ENCODE measurements at regions not wholly inside any gene's neighbourhood (a gene's known extent, or its start where the extent isn't known, plus 50 kb on each side); places are given as distances from the start of the nearest gene placed in this dataset.
A peak's percentile ranks its signal among the peaks of the same experiment; 100 is the strongest.

DNA sequence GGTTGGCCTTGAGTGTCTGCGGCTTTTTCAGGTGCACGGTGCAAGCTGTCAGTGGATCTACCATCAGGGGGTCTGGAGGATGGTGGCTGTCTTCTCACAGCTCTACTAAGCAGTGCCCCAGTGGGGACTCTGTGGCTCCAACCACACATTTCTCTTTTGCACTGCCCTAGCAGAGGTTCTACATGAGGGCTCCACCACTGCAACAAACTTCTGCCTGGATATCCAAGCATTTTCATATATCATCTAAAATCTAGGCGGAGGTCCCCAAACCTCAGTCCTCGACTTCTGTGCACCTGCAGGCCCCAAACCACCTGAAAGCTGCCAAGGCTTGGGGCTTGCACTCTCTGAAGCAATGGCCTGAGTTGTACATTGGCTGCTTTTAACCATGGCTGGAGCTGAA lies 601.5 kb downstream of the MTRR start:
- no peak for DNase-seq

DNA sequence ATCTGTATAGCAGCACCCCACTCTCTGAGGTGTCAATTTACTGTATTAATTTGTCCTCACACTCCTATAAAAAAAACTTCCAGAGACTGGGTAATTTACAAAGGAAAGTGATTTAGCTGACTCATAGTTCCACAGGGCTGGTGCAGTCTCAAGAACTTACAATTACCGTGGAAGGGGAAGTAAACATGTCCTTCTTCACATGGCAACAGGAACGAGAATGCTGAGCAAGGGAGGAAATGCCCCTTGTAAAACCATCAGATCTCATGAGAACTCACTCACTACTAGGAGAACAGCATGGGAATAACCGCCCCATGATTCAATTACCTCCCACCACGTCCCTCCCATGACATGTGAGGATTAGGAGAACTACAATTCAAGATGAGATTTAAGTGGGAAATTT lies 602.6 kb downstream of the MTRR start:
- DNase-seq = no peak

DNA sequence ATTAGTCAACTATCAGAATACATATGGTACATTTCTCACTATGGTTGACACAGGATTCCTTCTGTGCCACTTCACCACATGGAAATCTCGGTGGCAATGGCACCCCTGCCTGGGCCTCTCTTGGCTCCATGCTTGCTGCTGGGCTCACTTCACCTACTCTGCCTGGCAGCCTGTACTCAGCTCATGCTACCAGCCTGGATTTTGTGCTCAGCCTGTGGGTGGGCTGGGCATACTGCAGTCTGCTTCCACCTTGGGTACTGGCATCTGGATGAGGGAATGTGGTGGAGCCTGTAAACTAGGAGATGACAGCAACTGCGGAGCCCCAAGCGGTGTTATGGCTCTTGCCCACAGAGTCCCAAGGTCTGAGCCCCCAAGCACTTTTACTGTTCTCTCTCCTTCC lies 604.1 kb downstream of the MTRR start:
- no peak for DNase-seq

DNA sequence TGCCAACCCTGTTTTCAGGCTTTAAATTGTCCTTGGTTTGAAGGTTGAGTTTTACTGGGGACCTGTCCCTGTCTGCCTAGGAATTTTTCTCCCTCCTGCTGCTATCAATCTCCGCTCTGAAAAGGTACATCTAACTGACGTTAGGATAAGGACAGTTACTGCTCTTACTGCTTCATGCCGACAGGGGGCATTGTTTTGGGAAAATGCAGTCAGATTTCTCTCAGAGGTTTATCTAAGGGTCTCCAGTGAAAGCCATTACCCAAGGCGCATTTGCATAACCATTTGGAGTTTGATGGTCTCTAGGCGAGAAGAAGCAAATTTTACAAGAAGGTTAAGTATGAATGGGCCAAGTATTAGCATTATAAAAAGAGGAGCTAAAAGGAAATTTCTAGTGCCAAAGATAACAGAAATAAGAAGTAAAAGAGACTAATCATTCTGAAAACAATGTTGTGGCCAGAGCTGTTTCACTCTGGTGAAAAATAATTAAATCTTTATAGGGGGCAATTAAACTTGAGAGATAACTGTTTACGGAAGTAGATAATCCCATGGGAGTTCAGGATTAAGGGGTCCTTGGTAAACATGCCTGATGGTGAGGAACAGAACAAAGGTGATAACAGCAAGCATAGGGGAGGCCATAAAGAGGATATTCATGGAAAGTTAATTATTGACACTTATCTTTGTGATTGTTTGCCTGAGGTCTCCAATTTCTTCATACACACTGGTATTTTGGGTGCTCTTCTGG lies 605.0 kb downstream of the MTRR start:
- no peak for DNase-seq

DNA sequence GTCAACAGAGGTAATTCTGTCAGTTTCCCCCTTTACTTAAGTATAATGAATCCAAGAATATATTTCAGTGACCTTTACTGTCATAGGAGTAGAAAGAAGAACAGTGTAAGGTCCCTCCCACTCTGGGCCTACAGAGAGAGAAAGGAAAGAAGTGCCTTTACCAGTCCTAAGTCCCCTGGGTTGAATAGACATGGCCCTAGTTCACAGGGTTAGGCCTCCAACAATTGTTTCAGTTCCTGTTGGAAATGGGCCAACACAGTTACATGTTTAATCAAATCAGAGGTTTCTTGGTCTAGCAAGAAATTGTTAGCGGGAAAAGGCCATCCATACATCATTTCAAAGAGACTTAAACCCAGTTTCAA lies 605.6 kb downstream of the MTRR start:
- DNase-seq = no peak

DNA sequence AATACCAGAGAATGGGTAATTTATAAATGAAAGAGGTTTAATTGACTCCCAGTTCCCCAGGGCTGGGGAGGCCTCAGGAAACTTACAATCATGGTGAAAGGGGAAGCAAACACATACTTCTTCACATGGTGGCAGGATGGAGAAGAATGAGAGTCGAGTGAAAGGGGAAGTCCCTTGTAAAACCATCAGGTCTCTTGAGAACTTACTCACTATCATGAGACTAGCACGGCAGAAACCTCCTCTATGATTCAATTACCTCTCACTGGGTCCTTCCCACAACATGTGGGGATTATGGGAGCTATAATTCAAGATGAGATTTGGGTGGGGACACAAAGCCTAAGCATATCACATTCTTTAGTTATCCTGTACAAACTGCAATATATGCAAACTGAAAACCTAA lies 609.4 kb downstream of the MTRR start:
- no peak for DNase-seq

DNA sequence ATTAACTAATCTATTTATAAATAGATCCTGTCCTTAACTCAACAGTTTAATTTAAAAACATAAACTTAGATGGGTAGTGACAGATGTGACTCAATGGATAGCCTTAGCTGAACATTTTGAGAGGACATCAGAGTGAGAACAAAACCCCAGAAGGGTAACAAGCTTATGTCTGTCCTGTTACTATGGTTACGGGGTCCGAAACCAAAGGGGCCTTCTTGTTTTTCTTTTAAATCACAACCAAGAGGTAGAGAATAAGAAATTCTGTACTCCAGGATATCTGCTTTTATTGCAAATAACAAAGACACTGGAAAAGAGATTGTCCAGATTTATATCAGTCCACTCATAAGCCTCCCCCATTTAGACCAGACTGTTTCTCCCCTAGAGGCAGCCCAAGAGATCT lies 612.1 kb downstream of the MTRR start:
- no peak for DNase-seq

DNA sequence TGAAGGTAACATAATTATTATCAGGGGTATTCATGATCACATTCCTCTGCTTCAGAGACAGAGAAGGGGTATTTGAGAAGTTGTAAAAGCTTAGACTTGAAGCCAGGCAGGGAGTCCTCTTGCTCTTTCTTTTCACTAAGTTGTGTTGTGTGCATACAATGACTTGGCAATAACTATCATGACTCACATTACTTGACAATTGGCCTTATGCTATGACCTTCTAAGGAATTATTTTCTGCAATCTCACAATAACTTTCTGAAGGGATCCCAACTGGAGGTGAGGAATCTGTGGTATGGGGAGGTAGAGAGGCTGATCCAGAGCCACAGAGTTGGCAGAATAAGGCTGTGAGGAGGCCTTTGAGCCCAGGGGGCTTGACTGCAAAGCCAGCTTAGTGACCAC lies 622.3 kb downstream of the MTRR start:
- no peak for DNase-seq

DNA sequence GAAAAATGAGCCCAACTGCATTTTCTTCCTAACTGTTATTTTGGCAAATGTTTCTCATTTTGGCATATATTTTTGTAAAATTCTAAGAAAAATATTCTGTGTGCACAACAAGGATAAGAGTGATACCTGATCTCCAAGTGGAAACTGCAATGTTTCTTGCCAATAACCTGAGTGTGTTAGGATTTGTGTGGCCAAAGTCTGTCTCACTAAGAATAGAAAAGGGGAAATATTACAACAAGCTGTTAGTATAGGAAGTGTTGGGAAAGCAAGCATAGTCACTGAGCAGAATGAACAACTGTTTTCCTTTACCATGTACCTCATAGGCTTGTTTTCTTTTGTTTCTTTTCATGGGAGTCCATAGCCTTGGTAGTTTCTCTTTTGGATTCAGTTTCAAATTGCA lies 624.2 kb downstream of the MTRR start:
- DNase-seq = peak; percentile 8 to 15

DNA sequence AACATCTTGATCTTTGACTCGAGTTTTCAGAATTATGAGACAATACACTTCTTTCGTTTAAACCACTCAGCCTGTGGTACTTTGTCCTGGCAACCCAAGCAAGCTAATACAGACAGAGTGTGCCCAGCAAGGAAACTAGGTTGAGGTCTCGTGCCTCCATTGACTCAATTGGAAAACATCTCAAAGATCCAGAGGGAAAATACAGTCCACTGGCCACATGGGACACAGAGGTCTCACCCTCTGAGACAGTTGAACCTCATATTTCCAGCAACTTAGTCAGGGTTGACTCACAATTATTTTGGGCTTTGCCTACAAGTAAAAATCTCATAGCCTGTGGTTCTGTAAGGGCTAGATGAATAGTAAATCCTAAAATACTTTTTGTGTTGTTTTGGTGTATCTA lies 631.5 kb downstream of the MTRR start:
- no peak for DNase-seq

DNA sequence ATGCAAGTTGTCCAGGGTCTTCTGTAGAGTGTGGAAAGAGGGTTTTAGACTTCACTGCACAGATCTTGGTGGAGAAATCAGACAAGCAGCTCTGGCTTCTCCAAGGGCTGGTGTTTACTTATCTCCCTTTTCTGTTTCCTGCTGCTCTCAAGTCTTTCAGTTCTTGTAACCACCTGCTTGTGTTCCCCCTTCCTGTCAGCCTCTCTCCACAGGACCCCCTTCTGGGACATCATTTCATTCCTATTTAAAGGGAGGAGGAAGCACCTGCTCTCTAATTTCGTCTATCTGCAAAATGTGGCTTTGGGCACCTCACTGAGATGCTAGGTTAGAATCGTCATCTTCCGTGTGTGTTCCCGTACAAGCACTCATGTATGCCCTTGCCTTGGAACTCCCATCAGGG lies 636.2 kb downstream of the MTRR start:
- no peak for DNase-seq

DNA sequence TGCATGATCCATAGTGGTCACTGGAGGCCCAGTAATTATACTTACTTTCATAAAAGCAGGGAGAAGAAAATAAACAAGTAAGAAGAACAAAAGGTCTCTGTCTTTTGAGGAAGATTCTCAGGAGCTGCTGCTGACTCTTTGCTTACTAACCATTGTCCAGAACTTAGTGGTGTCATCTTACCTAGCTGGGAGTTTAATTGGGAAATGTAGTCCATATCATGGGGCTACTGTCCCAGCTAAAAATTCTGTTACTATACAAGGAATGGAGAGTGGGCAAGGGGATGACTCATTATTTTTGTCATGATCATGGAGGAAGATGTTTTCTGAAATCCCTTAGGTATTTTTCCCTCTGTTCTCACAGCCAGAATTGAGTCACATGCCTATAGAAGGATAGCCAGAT lies 639.3 kb downstream of the MTRR start:
- no peak for DNase-seq

DNA sequence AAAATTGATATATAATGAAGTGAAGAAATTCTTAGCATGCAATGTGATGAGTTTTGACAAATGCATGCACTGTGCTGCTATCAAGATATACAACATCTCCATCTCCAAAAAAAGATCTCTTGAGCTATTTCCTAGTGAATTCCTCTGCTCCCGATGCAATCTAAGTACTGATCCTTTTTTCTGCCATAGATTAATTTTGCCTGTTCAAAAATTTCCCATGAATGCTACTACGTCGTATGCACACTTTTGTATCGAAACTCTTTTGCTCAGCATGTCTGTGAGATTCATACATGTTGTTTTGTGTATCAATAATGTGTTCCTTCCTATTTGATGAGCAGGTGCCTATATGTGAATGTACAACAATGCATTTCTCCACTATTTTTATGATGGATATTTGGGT lies 647.4 kb downstream of the MTRR start:
- DNase-seq = no peak

DNA sequence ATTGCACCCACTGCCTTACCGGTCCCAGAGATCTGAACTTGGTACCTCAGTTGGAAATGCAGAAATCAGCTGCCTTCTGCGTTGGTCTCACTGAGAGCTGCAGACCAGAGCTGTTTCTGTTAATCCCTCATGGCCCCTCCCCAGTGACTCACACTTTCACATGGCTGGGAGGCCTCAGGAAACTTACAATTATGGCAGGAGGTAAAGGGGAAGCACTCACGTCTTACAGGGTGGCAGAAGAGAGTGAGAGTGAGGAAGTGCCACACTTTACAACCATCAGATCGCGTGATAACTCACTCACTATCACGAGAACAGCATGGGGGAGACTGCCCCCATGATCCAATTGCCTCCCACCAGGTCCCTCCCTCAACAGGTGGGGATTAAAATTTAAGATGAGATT lies 648.5 kb downstream of the MTRR start:
- DNase-seq = no peak

DNA sequence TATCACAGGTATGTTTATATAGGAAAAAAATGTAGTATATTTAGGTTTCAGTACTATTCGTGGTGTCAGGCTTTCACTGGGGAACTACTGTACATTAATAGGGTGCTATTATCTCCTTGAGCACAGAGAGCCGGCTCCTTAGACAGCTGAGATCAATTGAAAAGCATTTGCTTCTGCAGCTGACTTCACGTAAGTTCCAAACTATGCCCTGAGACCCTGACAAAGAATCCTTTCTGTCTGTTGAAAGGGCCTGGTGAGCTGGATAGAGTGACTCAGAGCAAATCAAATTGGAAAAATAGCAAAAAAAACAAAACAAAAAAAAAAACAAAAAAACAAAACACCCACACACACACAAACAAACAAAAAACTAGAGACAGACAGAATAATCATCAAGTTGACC lies 652.0 kb downstream of the MTRR start:
- no peak for DNase-seq

DNA sequence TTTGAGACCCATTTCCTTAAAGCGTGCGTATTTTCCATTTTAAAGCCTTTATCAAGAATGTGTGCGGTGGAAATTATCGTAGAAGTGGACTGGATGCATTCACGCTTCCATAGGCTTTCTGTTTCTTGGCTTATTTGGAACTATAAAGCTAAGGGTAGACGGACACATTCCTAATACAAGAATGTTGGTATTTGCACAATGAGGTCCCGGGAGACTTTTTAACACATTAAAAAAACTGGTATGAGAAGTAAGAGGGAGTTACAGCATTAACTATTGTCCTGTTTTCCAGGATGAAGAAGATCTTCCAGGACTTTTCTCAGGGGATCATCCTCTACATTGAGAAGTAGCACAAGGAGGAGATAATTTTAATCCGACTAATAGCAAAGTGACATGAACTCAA lies 653.0 kb downstream of the MTRR start:
- DNase-seq = no peak

DNA sequence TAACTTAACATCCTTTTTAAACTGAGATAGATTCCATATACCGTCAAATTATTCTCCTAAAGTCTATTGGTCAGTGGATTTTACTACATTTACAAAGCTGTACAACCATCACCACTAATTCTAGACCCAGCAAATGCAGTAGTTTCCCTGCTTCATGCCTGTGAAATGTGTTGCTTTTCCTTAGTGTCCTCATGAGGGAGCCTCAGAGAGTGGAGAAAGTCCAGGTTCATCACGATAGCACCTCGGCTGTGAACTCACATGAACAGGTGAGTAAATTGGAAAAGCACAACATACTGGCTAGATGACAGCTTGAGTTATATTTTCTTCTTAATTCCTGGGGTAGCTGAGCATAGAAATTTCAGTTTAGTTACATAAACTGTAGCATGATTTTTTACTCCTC lies 653.7 kb downstream of the MTRR start:
- DNase-seq = no peak

DNA sequence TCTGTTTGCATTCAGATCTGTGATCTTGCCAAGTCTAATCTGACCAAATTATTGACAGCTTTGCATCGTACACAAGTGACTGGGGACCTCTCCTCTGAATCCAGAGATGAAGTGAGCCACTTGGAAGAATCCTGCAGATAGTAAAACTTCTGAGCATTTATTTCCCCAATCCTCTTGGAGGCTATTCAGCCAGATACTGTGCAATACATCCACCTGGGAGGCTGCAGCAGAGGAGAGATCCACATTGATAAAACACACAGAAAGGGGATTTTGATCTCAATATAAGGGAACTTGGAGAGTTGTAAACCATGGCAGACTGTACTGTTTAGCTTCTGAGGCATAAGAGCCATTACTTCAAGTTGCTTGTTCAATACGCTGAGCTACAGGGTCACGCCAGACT lies 654.6 kb downstream of the MTRR start:
- DNase-seq = no peak

DNA sequence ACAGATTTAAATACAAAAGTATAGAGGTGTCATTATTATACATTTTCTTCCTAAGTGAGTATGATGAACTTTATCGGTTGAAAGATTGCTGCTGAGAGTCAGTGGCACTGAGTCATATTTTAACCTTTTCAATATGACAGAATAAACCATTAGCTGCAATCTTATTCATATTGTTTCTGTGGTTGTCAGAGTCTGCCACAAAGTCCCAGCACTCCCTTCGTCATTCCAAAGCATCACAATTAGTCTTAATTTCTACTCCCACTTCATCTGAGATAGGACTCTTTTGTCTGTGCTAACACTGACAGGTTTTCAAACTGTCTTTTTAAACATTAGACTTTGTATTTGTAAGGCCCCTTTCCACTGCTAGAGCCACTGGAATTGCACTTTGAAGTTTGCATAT lies 656.9 kb downstream of the MTRR start:
- DNase-seq = no peak

DNA sequence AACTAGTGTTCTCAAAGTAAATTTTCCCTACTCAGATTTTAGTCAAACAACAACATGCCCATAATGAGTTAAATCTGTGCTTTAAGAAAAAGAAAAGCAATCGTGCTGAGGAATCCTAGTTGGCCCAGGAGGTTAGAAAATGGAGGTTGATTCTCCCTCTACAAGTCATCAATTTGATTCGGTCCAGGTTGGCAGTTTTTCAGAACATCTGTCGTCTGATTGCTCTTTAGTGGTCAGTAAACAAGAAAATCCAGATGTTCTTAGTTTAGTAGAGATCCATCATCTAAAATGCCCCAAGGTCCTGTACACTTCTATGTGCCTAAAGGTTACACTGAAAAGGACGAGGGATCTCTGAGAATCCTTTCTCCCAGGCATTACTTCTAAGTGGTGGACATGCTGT lies 659.2 kb downstream of the MTRR start:
- no peak for DNase-seq

DNA sequence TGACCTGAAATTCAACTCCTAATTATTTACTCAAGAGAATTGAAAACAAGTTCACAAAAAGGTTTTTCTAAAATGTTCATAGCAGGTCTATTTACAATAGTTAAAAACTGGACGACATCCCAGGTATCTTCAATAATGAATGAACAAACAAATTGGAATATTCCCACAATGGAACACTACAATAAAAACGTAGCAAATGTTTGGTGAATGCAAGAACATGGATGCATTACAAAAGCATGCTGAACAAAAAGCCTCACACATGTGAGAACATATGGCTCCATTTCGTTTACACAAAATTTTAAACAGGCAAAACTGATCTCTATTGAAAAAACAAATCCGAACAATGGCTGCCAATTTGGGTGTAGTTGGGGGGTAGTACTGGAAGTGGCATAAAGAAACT lies 669.9 kb downstream of the MTRR start:
- DNase-seq = no peak

DNA sequence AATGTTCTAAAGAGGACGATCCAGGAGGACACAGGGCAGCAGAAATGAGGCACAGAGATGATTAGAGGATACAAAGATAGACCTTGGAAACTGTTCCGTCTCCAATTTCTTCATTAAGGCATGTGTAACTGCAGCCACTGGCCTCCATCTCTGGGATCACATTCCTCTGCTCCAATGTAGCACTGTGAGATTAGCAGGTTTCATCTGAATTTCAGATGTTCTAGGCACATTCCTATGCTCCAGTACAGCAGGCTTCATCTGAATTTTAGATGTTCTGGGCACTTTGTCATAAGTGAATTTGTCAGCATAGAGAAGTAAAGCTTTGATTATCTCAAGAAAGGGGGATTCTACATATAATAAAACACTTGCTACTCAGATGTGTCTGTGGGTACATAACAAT lies 671.4 kb downstream of the MTRR start:
- DNase-seq = no peak

DNA sequence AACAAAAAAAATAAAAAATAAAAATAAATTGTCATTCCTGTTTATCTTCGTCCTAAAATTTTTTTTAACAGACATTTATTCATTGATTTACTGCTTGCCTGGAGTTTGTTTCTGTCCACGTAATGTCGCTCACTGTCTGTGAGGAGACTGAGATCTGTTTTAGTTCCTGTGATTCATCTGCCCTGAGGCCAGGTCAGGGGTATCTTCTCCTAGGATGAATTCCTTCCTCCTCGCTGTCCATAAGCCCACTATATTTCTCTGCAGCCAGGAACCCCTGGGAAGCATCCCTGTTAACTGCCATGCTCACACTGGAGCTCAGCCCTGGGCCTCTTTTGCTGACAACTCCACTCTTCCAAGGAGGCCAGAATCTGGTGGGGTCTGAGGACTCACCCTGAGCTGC lies 682.0 kb downstream of the MTRR start:
- DNase-seq = no peak

DNA sequence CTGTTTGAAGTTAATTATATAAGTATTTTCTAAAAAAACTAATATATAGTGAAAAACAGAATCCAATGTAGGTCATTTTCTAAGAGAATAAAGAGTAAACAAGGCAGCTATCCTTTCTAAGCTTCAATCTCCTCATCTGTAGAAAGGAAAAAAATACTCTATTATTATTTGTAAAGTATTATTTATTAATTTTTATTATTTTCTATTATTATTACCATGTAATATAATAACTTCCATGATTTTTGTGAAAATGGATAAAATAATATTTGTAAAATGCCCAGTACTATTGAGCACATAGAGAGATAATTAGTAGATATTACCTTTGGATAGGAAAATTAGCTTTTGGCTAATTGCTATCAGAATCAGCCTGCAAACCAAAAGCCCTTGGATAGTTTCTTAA lies 684.4 kb downstream of the MTRR start:
- DNase-seq = no peak

DNA sequence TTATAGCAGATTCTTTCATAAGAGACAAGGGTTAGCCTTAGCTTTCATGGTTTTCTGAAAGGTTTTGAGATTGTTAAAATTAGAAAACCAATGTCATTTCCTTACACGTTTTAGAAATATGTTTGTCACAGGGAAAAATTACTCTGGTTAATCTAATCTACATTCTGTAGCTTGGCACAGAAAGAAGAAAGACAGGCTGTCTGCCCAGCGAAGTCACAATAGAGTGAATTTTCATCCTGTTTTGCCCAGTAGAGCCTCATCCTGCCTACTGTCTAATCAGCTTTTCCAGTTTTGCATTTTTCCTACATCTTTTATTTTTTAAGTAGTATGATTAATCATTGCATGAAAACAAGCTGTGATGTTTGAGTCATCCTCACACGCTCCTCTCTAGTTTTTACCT lies 688.8 kb downstream of the MTRR start:
- DNase-seq = no peak

Measured in right lung (tissue), 2 donors.